SK-N-SH (cell line): ENCODE measurements at regions not wholly inside any gene's neighbourhood (a gene's known extent, or its start where the extent isn't known, plus 50 kb on each side); places are given as distances from the start of the nearest gene placed in this dataset.

Source experiments
- EP300 ChIP-seq, 2 experiments: IDR thresholded peaks; 2 replicates each; pipeline versions ENCODE4 v1.4.0 to v1.6.1; 2012; ENCODE audit warnings: borderline replicate concordance in 1 of 2, low read depth in 1 of 2, low read length in 1 of 2
- EZH2phosphoT487 ChIP-seq: fragments of 200-600 bp; sonication (generic); IDR thresholded peaks from 2 replicates; pipeline ENCODE4 v1.6.1; 2017; ENCODE audit warnings: low read depth, mixed run types, mild to moderate bottlenecking, antibody characterized with exemption, moderate library complexity, borderline replicate concordance
- GABPA ChIP-seq: IDR thresholded peaks from 2 replicates; pipeline ENCODE4 v1.4.0; 2012; ENCODE audit warnings: low read depth, mild to moderate bottlenecking
- JUND ChIP-seq: IDR thresholded peaks from 2 replicates; pipeline ENCODE4 v1.4.0; 2012
- NRF1 ChIP-seq: IDR thresholded peaks from 2 replicates; pipeline ENCODE4 v1.6.1; 2012; ENCODE audit warnings: low read depth, mild to moderate bottlenecking, low read length
- POLR2AphosphoS5 ChIP-seq: IDR thresholded peaks from 2 replicates; pipeline ENCODE4 v1.6.1; 2012; ENCODE audit warnings: low read depth, low read length
- RAD21 ChIP-seq: IDR thresholded peaks from 2 replicates; pipeline ENCODE4 v1.6.1; 2012; ENCODE audit warnings: mild to moderate bottlenecking, low read length
- SMC3 ChIP-seq: IDR thresholded peaks from 2 replicates; pipeline ENCODE4 v1.6.1; 2012; ENCODE audit warnings: low read depth, low read length, improper control_type of control experiment
- TCF12 ChIP-seq: IDR thresholded peaks from 2 replicates; pipeline ENCODE4 v1.4.0; 2012
- TEAD4 ChIP-seq: IDR thresholded peaks from 2 replicates; pipeline ENCODE4 v1.4.0; 2012; ENCODE audit warnings: mild to moderate bottlenecking, borderline replicate concordance; ENCODE audit not compliant: insufficient read depth
- TF ChIP-seq, protein P1 (sequence below): fragments of 200-600 bp; sonication (generic); IDR thresholded peaks from 2 replicates; pipeline ENCODE4 v1.6.1; 2017; ENCODE audit warnings: antibody characterized with exemption, mild to moderate bottlenecking, moderate library complexity
- TF ChIP-seq, protein P2 (sequence below): IDR thresholded peaks from 2 replicates; pipeline ENCODE4 v1.4.0; 2012; ENCODE audit warnings: low read depth
- TF ChIP-seq, protein P3 (sequence below): IDR thresholded peaks from 2 replicates; pipeline ENCODE4 v1.6.1; 2012; ENCODE audit warnings: mild to moderate bottlenecking, low read depth, low read length, moderate library complexity
- TF ChIP-seq, protein P4 (sequence below): IDR thresholded peaks from 2 replicates; pipeline ENCODE4 v1.4.0; 2012; ENCODE audit warnings: low read depth, borderline replicate concordance

DNA sequence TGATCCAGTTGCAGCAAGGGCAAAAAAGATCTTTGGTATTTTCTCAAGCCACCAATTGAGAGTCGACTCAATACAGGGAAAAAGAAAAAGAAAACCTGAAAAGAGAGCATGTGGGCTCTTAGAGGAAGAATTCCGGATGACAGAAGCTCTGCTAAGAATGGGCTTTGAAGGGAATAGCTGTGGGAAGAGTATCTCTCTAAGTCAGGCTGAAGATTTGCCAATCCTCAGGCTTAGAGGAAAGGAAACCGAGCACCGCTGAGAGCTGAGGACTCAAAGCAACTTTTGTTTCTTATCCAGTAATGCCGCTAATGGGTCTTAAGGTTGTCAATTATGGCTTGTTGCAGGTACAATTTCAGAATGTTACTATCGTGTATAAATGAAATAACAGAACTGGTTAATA lies 166.4 kb downstream of the EFNB2 start:
- TF ChIP-seq TCF12 (no peak), EZH2phosphoT487 (no peak), POLR2AphosphoS5 (no peak), JUND (no peak), GABPA (no peak), NRF1 (no peak), TEAD4 (no peak), SMC3 (no peak), EP300 (IDR thresholded peaks at IDR 0.05; ENCODE audit: borderline replicate concordance in 1 of 2, low read depth in 1 of 2, low read length in 1 of 2) (no peak), RAD21 (no peak)
- TF ChIP-seq, protein P1, sequence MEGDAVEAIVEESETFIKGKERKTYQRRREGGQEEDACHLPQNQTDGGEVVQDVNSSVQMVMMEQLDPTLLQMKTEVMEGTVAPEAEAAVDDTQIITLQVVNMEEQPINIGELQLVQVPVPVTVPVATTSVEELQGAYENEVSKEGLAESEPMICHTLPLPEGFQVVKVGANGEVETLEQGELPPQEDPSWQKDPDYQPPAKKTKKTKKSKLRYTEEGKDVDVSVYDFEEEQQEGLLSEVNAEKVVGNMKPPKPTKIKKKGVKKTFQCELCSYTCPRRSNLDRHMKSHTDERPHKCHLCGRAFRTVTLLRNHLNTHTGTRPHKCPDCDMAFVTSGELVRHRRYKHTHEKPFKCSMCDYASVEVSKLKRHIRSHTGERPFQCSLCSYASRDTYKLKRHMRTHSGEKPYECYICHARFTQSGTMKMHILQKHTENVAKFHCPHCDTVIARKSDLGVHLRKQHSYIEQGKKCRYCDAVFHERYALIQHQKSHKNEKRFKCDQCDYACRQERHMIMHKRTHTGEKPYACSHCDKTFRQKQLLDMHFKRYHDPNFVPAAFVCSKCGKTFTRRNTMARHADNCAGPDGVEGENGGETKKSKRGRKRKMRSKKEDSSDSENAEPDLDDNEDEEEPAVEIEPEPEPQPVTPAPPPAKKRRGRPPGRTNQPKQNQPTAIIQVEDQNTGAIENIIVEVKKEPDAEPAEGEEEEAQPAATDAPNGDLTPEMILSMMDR: no peak
- TF ChIP-seq, protein P2, sequence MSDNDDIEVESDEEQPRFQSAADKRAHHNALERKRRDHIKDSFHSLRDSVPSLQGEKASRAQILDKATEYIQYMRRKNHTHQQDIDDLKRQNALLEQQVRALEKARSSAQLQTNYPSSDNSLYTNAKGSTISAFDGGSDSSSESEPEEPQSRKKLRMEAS: no peak
- TF ChIP-seq, protein P3, sequence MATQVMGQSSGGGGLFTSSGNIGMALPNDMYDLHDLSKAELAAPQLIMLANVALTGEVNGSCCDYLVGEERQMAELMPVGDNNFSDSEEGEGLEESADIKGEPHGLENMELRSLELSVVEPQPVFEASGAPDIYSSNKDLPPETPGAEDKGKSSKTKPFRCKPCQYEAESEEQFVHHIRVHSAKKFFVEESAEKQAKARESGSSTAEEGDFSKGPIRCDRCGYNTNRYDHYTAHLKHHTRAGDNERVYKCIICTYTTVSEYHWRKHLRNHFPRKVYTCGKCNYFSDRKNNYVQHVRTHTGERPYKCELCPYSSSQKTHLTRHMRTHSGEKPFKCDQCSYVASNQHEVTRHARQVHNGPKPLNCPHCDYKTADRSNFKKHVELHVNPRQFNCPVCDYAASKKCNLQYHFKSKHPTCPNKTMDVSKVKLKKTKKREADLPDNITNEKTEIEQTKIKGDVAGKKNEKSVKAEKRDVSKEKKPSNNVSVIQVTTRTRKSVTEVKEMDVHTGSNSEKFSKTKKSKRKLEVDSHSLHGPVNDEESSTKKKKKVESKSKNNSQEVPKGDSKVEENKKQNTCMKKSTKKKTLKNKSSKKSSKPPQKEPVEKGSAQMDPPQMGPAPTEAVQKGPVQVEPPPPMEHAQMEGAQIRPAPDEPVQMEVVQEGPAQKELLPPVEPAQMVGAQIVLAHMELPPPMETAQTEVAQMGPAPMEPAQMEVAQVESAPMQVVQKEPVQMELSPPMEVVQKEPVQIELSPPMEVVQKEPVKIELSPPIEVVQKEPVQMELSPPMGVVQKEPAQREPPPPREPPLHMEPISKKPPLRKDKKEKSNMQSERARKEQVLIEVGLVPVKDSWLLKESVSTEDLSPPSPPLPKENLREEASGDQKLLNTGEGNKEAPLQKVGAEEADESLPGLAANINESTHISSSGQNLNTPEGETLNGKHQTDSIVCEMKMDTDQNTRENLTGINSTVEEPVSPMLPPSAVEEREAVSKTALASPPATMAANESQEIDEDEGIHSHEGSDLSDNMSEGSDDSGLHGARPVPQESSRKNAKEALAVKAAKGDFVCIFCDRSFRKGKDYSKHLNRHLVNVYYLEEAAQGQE: no peak
- TF ChIP-seq, protein P4, sequence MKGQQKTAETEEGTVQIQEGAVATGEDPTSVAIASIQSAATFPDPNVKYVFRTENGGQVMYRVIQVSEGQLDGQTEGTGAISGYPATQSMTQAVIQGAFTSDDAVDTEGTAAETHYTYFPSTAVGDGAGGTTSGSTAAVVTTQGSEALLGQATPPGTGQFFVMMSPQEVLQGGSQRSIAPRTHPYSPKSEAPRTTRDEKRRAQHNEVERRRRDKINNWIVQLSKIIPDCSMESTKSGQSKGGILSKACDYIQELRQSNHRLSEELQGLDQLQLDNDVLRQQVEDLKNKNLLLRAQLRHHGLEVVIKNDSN: no peak
